MCF 10A (cell line): ENCODE measurements at regions not wholly inside any gene's neighbourhood (a gene's known extent, or its start where the extent isn't known, plus 50 kb on each side); places are given as distances from the start of the nearest gene placed in this dataset.

Experiments
- BruUV-seq: library from RNA; stranded (reverse); fragments of 400-500 nt; replicated peaks from 2 replicates; lab custom pipeline; 2021; lab: Mats Ljungman, UMichigan
- CTCF ChIA-PET: fragments of 300-600 bp; sonication (Branson Sonifier 250); formaldehyde crosslinking; extraction: SDS; loops from one replicate; lab custom pipeline; 2021; ENCODE audit warnings: antibody characterized with exemption, inconsistent platforms; lab: Yijun Ruan, JAX
- POLR2A ChIA-PET: fragments of 300-600, 350-650 bp; sonication (Branson Sonifier 250); formaldehyde crosslinking; extraction: SDS; loops from one replicate; lab custom pipeline; 2020; ENCODE audit warnings: antibody characterized with exemption, inconsistent platforms; lab: Yijun Ruan, JAX
- DNase-seq: peaks from one replicate; pipeline ENCODE4 v3.0.0-alpha.2; 2018; ENCODE audit not compliant: unreplicated experiment
- H3K27ac Mint-ChIP-seq: one replicate; pipeline ENCODE4 v1.8.0; 2022; ENCODE audit warnings: mild to moderate bottlenecking, low read depth, mixed read lengths; ENCODE audit not compliant: unreplicated experiment
- H3K27me3 Mint-ChIP-seq: one replicate; pipeline ENCODE4 v1.8.0; 2022; ENCODE audit warnings: mixed read lengths; ENCODE audit not compliant: insufficient read depth, unreplicated experiment
- H3K36me3 Mint-ChIP-seq: one replicate; pipeline ENCODE4 v1.8.0; 2022; ENCODE audit warnings: mild to moderate bottlenecking, moderate library complexity, mixed read lengths; ENCODE audit not compliant: insufficient read depth, unreplicated experiment
- H3K4me1 Mint-ChIP-seq: one replicate; pipeline ENCODE4 v1.8.0; 2022; ENCODE audit warnings: mixed read lengths; ENCODE audit not compliant: insufficient read depth, unreplicated experiment
- H3K4me3 Mint-ChIP-seq: one replicate; pipeline ENCODE4 v1.8.0; 2022; ENCODE audit warnings: mild to moderate bottlenecking, moderate library complexity, mixed read lengths; ENCODE audit not compliant: unreplicated experiment
- H3K9me3 Mint-ChIP-seq: one replicate; pipeline ENCODE4 v1.8.0; 2022; ENCODE audit warnings: mixed read lengths; ENCODE audit not compliant: unreplicated experiment
- intact Hi-C: fragments of 100-400 bp; cut with micrococcal nuclease; formaldehyde crosslinking; loops from 2 replicates; pipeline ENCODE4 v1.14.1; 2022
- TF ChIP-seq, protein P1 (sequence below): fragments of 200-600 bp; IDR thresholded peaks from one replicate; pipeline ENCODE4 v1.8.0; 2022; ENCODE audit warnings: antibody characterized with exemption, mild to moderate bottlenecking; ENCODE audit not compliant: unreplicated experiment

DNA sequence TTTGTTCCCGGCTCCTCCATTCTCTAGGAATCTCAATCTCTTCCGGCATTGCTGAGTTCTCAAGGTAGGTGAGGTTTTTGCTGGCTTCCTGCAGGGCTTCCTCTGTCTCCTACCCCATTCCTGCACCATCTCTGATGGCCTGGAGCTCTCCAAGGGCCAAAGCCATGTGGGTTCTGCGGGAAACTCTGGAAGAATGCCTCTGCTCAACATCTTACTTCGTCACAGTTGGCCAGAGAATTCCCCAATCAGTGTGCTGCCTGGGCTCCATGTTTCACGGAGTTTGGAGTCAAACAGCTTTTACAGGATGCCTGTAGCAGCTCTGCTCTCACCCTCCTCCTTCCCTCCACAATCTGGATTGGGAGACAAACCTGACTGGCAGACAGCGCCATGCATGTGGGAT lies 253.9 kb upstream of the HES1 start:
- Mint-ChIP-seq H3K9me3 (no peaks in the 10 kb centered on the region), H3K4me3 (no peak overlapping the region), H3K4me1 (peaks cover 29% of the 10 kb centered on the region), H3K36me3 (no peaks in the 10 kb centered on the region), H3K27ac (no peak overlapping the region), H3K27me3 (peaks cover 7% of the 10 kb centered on the region)
- DNase-seq: no peak
- ChIA-PET CTCF (interaction anchor here (1.2 kb wide), 1 partner anchor 434 kb away, joined by 3 read pairs; no protein-coding TSS in a partner anchor), POLR2A (interaction anchor here (1.9 kb wide), 1 partner anchor 207 kb away, joined by 6 read pairs; no protein-coding TSS in a partner anchor)
- intact Hi-C loops: no loop called here
- TF ChIP-seq, protein P1, sequence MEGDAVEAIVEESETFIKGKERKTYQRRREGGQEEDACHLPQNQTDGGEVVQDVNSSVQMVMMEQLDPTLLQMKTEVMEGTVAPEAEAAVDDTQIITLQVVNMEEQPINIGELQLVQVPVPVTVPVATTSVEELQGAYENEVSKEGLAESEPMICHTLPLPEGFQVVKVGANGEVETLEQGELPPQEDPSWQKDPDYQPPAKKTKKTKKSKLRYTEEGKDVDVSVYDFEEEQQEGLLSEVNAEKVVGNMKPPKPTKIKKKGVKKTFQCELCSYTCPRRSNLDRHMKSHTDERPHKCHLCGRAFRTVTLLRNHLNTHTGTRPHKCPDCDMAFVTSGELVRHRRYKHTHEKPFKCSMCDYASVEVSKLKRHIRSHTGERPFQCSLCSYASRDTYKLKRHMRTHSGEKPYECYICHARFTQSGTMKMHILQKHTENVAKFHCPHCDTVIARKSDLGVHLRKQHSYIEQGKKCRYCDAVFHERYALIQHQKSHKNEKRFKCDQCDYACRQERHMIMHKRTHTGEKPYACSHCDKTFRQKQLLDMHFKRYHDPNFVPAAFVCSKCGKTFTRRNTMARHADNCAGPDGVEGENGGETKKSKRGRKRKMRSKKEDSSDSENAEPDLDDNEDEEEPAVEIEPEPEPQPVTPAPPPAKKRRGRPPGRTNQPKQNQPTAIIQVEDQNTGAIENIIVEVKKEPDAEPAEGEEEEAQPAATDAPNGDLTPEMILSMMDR: no peak
- BruUV-seq: no TSS peak

DNA sequence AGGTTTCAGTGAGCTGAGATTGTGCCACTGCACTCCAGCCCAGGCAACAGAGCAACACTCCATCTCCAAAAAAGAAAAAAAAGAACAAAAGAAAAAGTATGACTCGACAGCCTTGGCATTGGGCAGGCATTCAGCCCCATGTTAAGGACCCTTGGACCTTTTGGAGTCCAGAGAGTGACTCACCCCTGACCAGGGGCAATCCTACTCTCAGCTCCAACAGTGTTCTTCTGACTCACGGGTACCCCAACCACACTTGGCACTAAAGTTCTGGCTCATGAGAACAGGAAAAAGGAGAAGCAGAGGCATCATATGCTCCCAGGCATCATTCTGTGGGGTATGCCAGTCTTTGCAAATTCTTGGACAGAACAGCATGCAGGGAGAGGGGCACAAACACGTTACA lies 252.4 kb upstream of the HES1 start:
- TF ChIP-seq, protein P1: no peak
- CTCF ChIA-PET: interaction anchor here (0.7 to 0.8 kb wide), 2 partner anchors 12 to 103 kb away, joined by 3 to 5 read pairs; no protein-coding TSS in a partner anchor
- BruUV-seq: no TSS peak
- Mint-ChIP-seq H3K27ac (no peak overlapping the region), H3K4me3 (no peak overlapping the region), H3K9me3 (no peaks in the 10 kb centered on the region), H3K36me3 (no peaks in the 10 kb centered on the region), H3K27me3 (no peaks in the 10 kb centered on the region), H3K4me1 (peaks cover 29% of the 10 kb centered on the region)
- DNase-seq: peak; percentile 82
- POLR2A ChIA-PET: interaction anchor here (1.4 to 1.9 kb wide), 2 partner anchors 206 to 258 kb away, joined by 3 to 6 read pairs; no protein-coding TSS in a partner anchor
- intact Hi-C loops: no loop called here

DNA sequence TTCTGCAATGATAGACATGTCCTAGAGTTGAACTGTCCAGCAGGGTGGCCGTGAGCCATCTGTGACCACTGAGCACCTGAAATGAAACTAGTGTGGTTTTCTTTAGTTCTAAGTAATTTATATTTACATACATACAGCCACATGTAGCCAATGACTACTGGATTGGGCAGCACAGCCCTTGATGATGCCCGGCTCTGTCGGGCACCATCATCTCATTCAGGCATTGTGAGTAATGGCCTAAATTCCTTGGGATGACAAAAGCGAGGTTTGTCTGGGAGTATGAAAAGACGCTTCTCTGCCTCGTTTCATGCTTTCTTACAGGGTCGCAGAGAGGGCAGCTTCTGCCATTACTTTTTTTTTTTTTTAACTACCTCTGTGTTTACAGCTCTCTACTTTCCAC lies 251.9 kb upstream of the HES1 start:
- ChIA-PET POLR2A (interaction anchor here (1.3 kb wide), 1 partner anchor 11 kb away, joined by 3 read pairs; no protein-coding TSS in a partner anchor), CTCF (interaction anchor here (0.8 kb wide), 1 partner anchor 104 kb away, joined by 3 read pairs; no protein-coding TSS in a partner anchor)

DNA sequence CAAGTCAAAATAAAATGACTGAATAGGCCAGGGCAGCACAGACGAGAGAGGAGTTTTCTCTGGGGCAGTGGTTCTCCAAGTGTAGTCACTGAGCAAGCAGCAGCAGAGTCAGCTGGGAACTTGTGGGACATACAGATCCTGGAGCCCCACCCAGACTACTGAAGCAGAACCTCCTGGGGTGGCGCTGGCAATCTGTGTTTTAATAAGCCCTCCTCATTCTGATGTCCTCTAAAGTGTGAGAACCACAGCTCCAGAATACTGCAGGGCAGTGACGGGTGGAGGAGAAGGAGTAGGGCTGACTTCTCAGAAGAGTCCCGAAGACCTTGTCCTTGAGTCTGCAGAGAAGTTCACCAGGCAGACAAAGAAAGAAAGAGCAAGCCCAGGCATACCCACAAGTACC lies 251.3 kb upstream of the HES1 start:
- Mint-ChIP-seq H3K36me3 (no peaks in the 10 kb centered on the region), H3K27me3 (no peaks in the 10 kb centered on the region), H3K27ac (peak overlapping the region; percentile 46), H3K4me3 (no peak overlapping the region), H3K4me1 (peaks cover 29% of the 10 kb centered on the region), H3K9me3 (no peaks in the 10 kb centered on the region)
- no TSS peak for BruUV-seq
- TF ChIP-seq, protein P1: no peak
- ChIA-PET CTCF (no interaction called here), POLR2A (interaction anchor here (1.3 kb wide), 1 partner anchor 12 kb away, joined by 3 read pairs; no protein-coding TSS in a partner anchor)
- intact Hi-C loops: no loop called here
- DNase-seq: no peak

More for the DNA sequence above, 251.9 kb upstream of the HES1 start:
- Mint-ChIP-seq H3K27ac (peak overlapping the region; percentile 46), H3K4me3 (no peak overlapping the region), H3K9me3 (no peaks in the 10 kb centered on the region), H3K27me3 (no peaks in the 10 kb centered on the region), H3K4me1 (peaks cover 29% of the 10 kb centered on the region), H3K36me3 (no peaks in the 10 kb centered on the region)
- intact Hi-C loops: no loop called here
- TF ChIP-seq, protein P1: no peak
- no peak for DNase-seq
- no TSS peak for BruUV-seq
